ELF-1 (cell line): ENCODE measurements at regions not wholly inside any gene's neighbourhood (a gene's known extent, or its start where the extent isn't known, plus 50 kb on each side); places are given as distances from the start of the nearest gene placed in this dataset.
A peak's percentile ranks its signal among the peaks of the same experiment; 100 is the strongest.

ENCODE experiments used
- DNase-seq: peaks from one replicate; pipeline ENCODE4 v3.0.0-alpha.2; 2016; ENCODE audit warnings: low read depth, low spot score

DNA sequence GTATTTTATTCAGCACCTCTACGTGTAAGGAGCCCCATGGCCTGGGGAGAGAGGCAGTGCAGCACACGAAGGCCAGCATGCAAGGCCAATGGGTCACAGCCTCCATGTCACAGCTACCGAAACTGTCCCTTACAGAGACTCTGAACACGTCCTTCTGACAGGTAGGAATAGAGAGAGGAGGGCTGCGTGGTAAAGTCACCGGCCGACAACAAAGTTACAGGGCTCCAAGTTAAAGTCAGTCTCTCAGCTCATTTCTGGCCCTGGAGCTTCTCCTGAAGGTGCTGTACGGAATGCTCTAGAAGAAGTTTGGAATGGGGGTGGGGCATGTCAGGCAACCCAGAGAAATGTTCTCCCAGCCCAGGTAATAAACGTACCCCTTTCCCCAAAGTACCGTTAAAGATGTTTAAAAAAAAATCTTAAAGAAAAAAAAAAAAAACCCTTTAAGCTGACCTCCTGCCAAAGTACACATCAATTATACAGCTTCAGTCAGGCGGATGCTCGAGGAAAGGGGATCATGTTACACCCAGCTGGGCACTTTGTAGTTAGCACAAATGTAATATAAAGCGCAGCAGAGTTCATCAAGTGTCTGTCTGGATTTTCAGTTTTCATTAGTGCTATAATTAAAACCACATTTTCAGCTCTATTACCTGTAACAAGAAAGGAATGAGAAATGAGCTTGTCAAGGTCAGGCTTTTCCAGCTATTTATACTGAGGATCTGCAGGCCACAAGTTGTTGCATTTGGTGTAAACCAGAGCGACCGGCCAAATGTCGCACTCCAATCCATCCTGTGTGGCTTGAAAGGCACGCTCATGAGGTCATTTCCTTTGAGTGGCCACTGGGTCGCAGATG is 53.3 kb upstream of the CDKN3 start:
- no peak for DNase-seq

DNA sequence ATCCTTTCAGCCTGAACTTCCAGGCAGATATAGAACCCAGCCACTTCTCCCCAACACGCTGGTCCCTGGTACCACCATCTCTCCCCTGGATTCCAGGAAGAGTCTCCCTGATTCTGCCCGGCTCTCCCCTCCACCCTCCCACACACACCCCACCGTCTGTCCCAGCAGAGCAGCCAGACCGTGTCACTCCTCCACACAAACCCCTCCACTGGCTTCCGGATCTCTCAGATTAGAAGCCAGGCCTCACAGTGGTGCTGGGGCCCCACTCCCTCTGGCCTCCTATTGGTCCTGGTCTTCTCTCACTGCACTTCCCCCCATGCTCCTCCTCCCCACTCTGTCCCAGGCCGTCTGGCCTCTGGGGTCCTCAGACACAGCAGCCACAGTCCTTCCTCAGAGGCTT is 52.4 kb upstream of the CDKN3 start:
- peak; percentile 32 for DNase-seq

DNA sequence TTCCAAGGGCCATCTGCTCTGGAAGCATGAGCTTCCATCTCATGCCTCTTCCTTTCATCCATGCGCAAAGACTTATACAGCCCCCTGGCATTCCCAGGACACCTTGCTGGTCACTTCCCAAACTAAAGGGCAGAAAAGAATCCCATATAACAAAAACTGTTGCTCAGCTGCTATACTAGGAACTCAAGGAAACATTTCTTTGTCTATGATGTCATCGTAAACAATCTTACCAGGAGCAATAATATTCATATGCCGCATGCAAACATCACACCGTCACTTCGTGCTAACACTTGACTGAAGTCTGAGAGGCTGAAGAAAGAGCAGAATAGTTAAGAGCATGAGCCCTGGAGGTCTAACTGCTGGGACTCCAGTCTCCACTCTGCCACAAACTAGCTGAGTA is 50.5 kb upstream of the CDKN3 start:
- no peak for DNase-seq
